ENCODE measurements at regions not wholly inside any gene's neighbourhood (a gene's known extent, or its start where the extent isn't known, plus 50 kb on each side); places are given as distances from the start of the nearest gene placed in this dataset.

GRCh38 chr1:5713101-5714010 lies 278.9 kb downstream of the NPHP4 start:
- no peak for DNase-seq (ENCODE audit: low read depth in 3 of 3)

- no peak for DNase-seq (ENCODE audit: low read depth in 3 of 3)
Observed at GRCh38 chr1:5711956-5712645, 280.1 kb downstream of the NPHP4 start.

GRCh38 chr1:5711079-5711478 lies 281.1 kb downstream of the NPHP4 start:
- no peak for DNase-seq (ENCODE audit: low read depth in 3 of 3)

GRCh38 chr1:5709976-5710375 lies 282.2 kb downstream of the NPHP4 start:
- no peak for DNase-seq (ENCODE audit: low read depth in 3 of 3)

DNA sequence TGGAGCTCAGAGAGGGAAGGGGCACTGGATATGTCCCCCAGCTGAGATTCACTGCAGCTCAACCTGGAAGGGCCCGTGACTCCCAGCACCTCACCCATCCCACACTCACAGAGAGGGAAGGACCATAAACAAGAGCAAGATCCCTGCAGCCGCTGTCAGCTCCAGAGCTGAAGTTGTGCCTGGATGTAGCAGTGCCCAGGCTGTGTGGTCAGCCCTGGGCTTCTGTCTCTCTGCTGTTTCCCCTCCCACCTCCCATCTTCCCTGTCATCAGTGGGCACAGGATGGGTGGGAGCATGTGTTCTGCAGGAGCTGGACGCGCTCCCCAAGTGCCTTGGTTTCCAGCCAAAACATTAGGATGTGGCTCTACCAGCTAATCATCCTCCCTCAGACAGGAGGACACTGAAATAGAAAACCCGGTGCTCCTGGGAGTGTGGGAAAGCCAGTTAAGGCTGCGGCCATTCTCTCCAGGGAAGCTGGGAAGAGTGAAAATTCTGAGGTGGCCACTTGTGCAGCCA lies 282.7 kb downstream of the NPHP4 start:
- DNase-seq (ENCODE audit: low read depth in 3 of 3): no peak

DNA sequence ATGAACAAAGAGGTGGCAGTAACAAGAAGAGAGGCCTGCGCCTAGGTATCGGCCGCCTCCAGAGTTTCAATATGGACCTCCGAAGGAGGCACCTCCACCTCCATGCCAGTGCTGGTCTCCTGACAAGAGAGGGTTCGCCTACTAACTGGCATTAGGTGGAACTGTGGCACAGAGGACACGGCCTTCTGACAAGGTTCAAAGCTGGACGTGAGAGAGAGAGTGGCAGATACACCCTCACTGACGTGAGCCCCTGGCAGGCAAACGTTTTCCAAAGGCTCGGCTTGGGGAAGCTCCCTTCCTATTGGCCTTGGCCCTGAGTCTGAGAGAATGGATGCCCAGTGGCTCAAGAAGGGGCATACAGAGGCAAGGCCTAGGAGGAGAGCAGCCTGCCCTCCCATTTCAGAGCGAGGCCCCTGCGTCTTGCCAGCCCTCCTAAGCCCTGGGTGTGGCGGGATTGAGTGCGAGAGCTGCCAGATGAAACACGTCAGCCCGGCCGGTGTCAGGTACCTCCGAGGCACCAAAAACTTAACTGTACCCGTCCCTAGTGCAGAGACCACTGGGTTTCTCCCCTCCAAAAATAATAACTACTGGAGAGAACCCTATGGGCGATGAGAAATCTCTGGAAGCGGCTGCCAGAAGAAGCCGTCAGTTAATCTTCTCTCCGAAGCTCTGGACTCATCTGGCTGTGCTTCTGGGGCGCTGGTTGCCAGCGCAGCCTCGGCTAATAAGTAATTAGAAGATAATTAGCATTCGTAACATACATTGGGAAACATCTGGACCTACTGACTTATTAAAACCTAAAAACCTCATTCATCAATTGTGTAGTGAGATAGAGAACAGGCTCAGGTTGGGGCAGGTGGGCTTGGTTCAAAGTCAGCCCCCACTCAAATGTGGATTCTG lies 283.6 kb downstream of the NPHP4 start:
- no peak for DNase-seq (ENCODE audit: low read depth in 3 of 3)

DNA sequence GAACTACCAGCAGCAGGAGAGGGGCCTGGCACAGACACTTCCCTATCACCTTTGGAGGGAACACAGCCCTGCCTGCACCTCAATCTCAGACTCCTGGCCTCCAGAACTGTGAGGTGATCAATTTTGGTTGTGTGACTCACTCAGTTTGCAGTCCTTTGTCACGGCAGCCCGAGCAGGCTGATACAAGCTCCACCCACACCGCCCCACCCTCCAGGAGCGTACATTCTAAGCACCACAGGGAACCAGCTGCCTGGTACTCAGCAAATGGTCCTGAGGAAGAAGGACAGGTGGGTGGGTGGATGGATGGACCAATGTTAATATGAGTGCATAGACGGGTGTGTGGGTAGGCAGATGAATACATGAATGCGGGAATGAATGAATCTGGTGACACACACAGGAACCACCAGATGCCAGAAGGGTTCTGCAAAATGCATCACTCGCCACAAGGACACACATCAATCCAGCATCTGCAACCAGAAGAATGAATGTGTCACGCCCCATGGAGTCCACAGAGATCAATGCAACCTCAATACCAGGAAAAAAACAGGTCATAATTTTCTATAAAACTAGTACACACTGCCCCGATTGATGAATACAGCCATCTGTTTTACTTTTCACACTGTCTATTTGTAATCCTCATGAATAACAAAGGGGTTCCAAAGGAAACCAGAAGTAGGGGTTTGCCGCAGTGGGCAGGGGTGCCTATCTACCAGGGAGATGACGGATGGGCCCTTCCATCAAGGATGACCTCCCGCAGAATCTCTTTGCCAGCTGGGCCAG lies 284.5 kb downstream of the NPHP4 start:
- DNase-seq (ENCODE audit: low read depth in 3 of 3): no peak

DNA sequence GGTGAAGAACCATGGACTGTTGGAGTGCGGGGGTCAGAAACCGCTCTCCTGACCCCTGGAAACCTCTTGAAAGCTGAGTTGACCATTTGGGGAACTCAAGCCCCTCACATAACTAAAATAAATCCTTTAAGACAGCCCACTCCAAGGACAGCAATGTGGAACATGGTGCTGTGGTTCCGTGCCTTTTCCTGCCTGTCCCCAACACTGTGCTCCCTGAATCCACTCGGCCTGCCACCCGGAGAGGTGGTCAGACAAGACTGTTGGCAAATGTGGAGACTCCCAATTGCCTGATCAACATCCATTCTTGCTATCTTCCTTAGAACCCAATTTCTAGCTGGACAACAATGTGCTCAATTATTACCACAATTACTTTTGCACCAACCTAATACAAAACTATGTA lies 286.0 kb downstream of the NPHP4 start:
- DNase-seq (ENCODE audit: low read depth in 3 of 3): no peak

- no peak for DNase-seq (ENCODE audit: low read depth in 3 of 3)
Observed at GRCh38 chr1:5705751-5706150, 286.5 kb downstream of the NPHP4 start.

DNA sequence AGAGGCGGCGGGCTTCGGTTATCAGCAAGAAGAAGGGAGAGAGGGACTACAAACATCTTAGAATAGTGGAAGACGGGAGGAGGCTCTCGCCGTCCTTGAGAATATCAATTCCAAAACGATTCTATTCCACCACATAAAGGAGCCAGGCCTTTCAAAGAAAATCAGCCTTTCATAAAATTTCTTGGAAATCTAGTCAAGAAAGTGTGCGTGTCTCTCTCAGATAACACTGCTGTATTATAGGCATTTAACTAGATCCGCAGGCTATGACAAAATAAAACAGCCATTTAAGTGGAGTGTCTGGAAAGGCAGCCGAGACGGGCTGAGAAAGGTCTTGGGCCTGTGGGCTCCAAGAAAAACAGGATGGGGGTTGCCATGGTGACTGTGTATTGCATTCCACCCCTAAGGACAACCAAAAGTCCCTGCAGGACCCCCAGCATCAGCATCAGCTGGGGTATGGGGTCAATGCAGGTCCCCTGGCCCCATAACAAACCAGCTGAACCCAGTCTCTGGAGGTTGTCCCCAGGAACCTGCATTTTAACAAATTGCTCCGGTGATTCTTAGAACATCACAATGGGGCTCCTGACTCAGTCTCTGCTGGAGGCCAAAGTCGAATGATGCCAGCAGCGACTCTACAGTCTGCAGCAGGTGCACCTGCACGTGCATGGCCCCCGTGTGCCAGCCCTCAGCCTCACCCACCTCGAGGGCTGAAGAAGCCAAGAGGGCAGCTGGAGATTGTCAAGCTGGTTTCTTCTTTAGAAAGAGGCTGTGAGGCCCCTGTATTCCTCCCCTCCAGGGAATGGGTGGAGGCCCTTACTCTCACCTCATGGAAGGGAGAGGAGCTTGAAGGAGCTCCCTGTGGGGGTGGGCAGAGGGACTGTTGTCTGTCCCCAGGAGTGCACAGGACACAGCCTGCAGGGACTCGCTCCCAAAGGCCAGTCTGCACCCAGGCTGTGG lies 287.4 kb downstream of the NPHP4 start:
- no peak for DNase-seq (ENCODE audit: low read depth in 3 of 3)

DNA sequence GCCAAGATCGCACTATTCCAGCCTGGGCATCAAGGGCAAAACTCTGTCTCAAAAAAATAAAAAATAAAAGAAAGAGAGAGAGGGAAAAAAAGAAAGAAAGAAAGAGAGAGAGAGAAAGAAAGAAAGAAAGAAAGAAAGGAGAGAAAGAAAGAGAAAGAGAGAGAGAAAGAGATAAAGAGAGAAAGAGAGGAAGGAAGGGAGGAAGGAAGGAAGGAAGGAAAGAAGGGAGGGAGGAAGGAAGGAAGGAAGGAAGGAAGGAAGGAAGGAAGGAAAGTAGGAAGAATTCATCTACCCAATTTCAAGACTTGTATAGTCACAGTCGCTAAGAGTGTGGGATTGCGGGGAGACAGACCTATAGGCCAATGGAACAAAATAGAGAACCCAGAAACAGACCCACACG lies 290.6 kb downstream of the NPHP4 start:
- no peak for DNase-seq (ENCODE audit: low read depth in 3 of 3)

DNA sequence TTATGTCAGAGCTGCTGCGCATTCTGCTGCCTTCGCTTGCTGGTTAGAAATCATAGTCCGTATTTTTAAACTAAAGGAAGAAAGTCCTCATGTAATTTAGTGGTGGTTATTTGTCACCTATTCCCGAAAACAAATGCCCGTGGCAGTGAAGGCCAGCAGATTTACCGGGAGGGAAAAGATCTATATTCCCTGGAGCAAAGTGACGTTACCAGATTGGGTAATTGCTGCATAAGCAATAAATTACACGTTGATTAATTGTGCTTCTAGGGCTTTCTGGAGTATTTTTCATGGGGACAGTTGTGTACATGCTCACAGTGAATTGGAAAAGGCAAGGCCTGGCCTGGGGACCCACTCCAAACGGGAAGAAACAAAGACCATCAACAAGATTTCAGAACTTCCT lies 298.7 kb downstream of the NPHP4 start:
- DNase-seq (ENCODE audit: low read depth in 3 of 3): no peak

- no peak for DNase-seq (ENCODE audit: low read depth in 3 of 3)
Observed at GRCh38 chr1:5692664-5693063, 299.6 kb downstream of the NPHP4 start.

DNA sequence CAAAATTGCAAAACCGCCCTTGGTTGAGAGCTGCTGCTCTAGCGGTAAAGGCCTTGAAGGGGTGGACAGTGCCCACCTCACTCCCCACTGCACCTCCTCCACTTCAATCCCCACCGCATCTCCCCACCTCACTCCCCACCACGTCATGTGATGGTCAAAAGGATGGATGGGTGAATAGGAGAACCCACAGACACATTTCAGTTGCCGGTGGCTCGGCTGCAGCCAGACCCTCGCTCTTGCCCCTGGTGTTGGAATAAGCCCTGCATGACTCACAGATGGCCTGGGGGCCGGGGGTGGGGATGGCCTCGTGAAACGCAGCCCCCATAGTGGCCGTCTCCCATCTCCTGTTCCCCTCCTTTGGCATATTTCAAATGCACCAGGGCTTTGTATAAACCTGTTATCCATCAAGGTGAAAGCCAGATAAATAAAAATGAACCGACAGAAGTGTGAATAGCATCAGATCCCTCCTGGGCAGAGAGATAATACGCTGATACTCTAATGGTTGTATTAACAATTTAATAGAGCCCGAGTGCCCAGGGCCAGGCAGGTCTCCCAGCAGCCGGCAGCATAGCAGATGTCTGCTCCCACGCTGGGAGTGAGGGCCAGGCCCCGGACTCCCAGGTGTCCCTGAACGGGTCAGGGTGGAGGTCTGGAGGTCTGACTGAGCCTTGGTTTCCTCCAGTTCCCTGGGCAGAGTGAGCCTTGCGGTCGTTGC lies 300.3 kb downstream of the NPHP4 start:
- DNase-seq (ENCODE audit: low read depth in 3 of 3): no peak

DNA sequence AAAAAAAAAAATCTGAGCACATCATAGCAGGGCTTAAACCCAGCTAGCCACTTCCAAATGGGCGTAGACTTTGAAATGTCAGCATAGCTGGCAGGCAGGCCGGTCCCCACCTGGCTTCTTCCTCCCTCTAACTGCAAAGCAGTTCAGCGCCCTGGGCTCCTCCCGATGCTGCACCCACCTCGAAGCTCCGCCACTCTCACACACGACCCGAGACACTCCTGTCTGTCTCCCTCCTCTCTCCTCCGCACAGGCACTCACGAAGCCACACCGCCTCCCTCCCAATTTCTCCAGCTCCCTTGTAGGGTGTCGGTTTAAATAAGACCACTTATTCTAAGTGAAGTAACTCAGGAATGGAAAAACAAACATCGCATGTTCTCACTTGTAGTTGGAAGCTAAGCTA lies 301.3 kb downstream of the NPHP4 start:
- DNase-seq (ENCODE audit: low read depth in 3 of 3): no peak

- no peak for DNase-seq (ENCODE audit: low read depth in 3 of 3)
Observed at GRCh38 chr1:5690291-5690690, 301.9 kb downstream of the NPHP4 start.

- no peak for DNase-seq (ENCODE audit: low read depth in 3 of 3)
Observed at GRCh38 chr1:5688081-5689077, 303.8 kb downstream of the NPHP4 start.
